WTC11 (cell line): ENCODE measurements at regions not wholly inside any gene's neighbourhood (a gene's known extent, or its start where the extent isn't known, plus 50 kb on each side); places are given as distances from the start of the nearest gene placed in this dataset.
A peak's percentile ranks its signal among the peaks of the same experiment; 100 is the strongest.

Experiments
- ATAC-seq: fragments of 200-7000 bp; cut with Tn5 transposase; 2 replicates; pipeline ENCODE4 v1.10.0; 2021; ENCODE audit warnings: mild to moderate bottlenecking, moderate library complexity
- CTCF ChIA-PET: fragments of 300-600 bp; sonication (Branson Sonifier 250); formaldehyde crosslinking; loops from one replicate; lab custom pipeline; 2021; ENCODE audit warnings: antibody characterized with exemption; lab: Charles Lee
- POLR2A ChIA-PET: fragments of 350-600 bp; sonication (Branson Sonifier 250); formaldehyde crosslinking; loops from one replicate; lab custom pipeline; 2021; ENCODE audit warnings: antibody characterized with exemption; lab: Charles Lee
- DNase-seq: peaks from one replicate; pipeline ENCODE4 v3.0.0; 2021; ENCODE audit warnings: low spot score
- H3K27ac Mint-ChIP-seq: 2 replicates; pipeline ENCODE4 v1.8.0; 2021; ENCODE audit warnings: mixed read lengths
- H3K27me3 Mint-ChIP-seq: 2 replicates; pipeline ENCODE4 v1.8.0; 2021; ENCODE audit warnings: low read depth, mild to moderate bottlenecking, moderate library complexity, mixed read lengths
- H3K36me3 Mint-ChIP-seq: 2 replicates; pipeline ENCODE4 v1.8.0; 2021; ENCODE audit warnings: mixed read lengths
- H3K4me1 Mint-ChIP-seq: 2 replicates; pipeline ENCODE4 v1.8.0; 2022; ENCODE audit warnings: mixed read lengths
- H3K4me3 Mint-ChIP-seq: 2 replicates; pipeline ENCODE4 v1.8.0; 2021; ENCODE audit warnings: mild to moderate bottlenecking, moderate library complexity, mixed read lengths
- H3K9me3 Mint-ChIP-seq: 2 replicates; pipeline ENCODE4 v1.8.0; 2021; ENCODE audit warnings: mixed read lengths
- CBFB ChIP-seq: sonication (generic); formaldehyde crosslinking; IDR thresholded peaks from 2 replicates; pipeline ENCODE4 v1.8.1; 2022; ENCODE audit warnings: mild to moderate bottlenecking, low read depth, missing genetic modification reagents
- CTCF ChIP-seq: fragments of 200-600 bp; IDR thresholded peaks from 2 replicates; pipeline ENCODE4 v1.8.0; 2022; ENCODE audit warnings: antibody characterized with exemption
- ELF4 ChIP-seq: sonication (generic); formaldehyde crosslinking; IDR thresholded peaks from 2 replicates; pipeline ENCODE4 v1.8.1; 2022; ENCODE audit warnings: low read depth, mild to moderate bottlenecking, moderate library complexity, missing genetic modification reagents
- HMGA2 ChIP-seq: fragments of 250-450 bp; sonication (Bioruptor Pico); IDR thresholded peaks from 2 replicates; pipeline ENCODE4 v1.4.0; 2021; ENCODE audit warnings: mild to moderate bottlenecking, moderate library complexity
- NFATC4 ChIP-seq: fragments of 250-450 bp; sonication (Bioruptor Pico); IDR thresholded peaks from 2 replicates; pipeline ENCODE4 v1.9.0; 2021; ENCODE audit warnings: mild to moderate bottlenecking
- NR1H2 ChIP-seq: sonication (generic); formaldehyde crosslinking; IDR thresholded peaks from 2 replicates; pipeline ENCODE4 v1.9.0; 2021; ENCODE audit warnings: mild to moderate bottlenecking, moderate library complexity, missing genetic modification reagents
- NR3C1 ChIP-seq: sonication (generic); formaldehyde crosslinking; conservative IDR thresholded peaks from 2 replicates; pipeline ENCODE4 v1.8.1; 2023; ENCODE audit warnings: low read depth, mild to moderate bottlenecking, missing genetic modification reagents
- OVOL2 ChIP-seq: fragments of 250-450 bp; sonication (Bioruptor Pico); IDR thresholded peaks from 2 replicates; pipeline ENCODE4 v1.9.0; 2021; ENCODE audit warnings: mild to moderate bottlenecking, borderline replicate concordance
- RORB ChIP-seq: fragments of 250-450 bp; sonication (Bioruptor Pico); IDR thresholded peaks from 2 replicates; pipeline ENCODE4 v1.9.0; 2021; ENCODE audit warnings: mild to moderate bottlenecking
- SOX15 ChIP-seq: fragments of 250-450 bp; sonication (Bioruptor Pico); IDR thresholded peaks from 2 replicates; pipeline ENCODE4 v1.9.0; 2021; ENCODE audit warnings: mild to moderate bottlenecking
- STAT6 ChIP-seq: sonication (generic); formaldehyde crosslinking; conservative IDR thresholded peaks from 2 replicates; pipeline ENCODE4 v1.8.1; 2023; ENCODE audit warnings: mild to moderate bottlenecking, low read depth, missing genetic modification reagents, moderate library complexity
- USF1 ChIP-seq: sonication (generic); formaldehyde crosslinking; IDR thresholded peaks from 2 replicates; pipeline ENCODE4 v1.8.0; 2022; ENCODE audit warnings: mild to moderate bottlenecking, missing genetic modification reagents
- ZNF121 ChIP-seq: sonication (generic); formaldehyde crosslinking; IDR thresholded peaks from 2 replicates; pipeline ENCODE4 v1.8.0; 2023; ENCODE audit warnings: missing genetic modification reagents
- ZNF396 ChIP-seq: fragments of 250-450 bp; sonication (Bioruptor Pico); IDR thresholded peaks from 2 replicates; pipeline ENCODE4 v1.8.0; 2021; ENCODE audit warnings: mild to moderate bottlenecking, moderate library complexity, borderline replicate concordance
- ZNF416 ChIP-seq: fragments of 250-450 bp; sonication (Bioruptor Pico); IDR thresholded peaks from 2 replicates; pipeline ENCODE4 v1.9.0; 2021; ENCODE audit warnings: mild to moderate bottlenecking, inconsistent platforms
- TF ChIP-seq, protein P1 (sequence below): sonication (generic); formaldehyde crosslinking; IDR thresholded peaks from 2 replicates; pipeline ENCODE4 v1.8.0; 2023; ENCODE audit warnings: mild to moderate bottlenecking, missing genetic modification reagents
- TF ChIP-seq, protein P2 (sequence below): sonication (generic); formaldehyde crosslinking; IDR thresholded peaks from 2 replicates; pipeline ENCODE4 v1.8.1; 2022; ENCODE audit warnings: mild to moderate bottlenecking, moderate library complexity, missing genetic modification reagents
- TF ChIP-seq, protein P3 (sequence below): sonication (generic); formaldehyde crosslinking; IDR thresholded peaks from 2 replicates; pipeline ENCODE4 v1.8.0; 2022; ENCODE audit warnings: mild to moderate bottlenecking, missing genetic modification reagents

- TF ChIP-seq ZNF396 (CRISPR knock-in tag): no peak
- no peak for TF ChIP-seq OVOL2
- TF ChIP-seq ELF4 (CRISPR knock-in tag): no peak
Observed at GRCh38 chr5:52673495-52673894, 114.2 kb upstream of the ITGA1 start (continued).

DNA sequence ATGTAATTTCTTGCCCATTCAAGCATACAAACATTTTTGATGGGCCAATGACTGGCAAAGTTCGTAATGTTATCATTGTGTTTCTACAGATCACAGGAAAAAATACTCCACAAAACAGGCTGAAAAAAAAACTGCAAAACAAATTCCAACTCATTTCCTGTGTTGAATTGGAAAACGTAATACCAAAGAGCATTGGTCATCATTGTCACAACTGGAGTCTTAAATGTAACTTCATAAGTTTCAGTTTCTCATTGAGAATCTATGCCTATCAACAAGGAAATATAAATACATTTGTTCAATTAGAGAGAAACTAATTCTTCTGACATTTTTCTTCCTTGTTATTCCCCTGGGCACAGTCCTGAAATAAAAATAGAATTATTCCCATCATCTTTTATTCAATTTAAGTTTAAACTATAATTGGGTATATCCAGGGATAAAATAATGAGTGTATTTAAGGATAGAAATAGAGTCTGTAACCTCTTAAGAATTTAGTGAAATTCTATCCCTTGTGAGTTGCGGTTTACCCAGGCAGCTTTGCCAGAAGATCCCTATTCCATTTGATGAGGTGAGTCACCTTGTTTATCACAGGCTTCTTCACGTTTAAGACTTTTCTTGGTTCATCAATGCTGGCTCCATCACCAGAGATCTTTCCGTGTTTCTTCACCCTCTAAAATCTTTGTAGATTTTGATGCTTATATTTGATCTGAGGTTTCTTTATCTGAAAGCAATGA is 112.7 kb upstream of the ITGA1 start:
- H3K4me1 Mint-ChIP-seq: peaks cover 9% of the 10 kb centered on the region

GRCh38 chr5:52682492-52682891 is 105.2 kb upstream of the ITGA1 start:
- Mint-ChIP-seq H3K36me3 (no peaks in the 10 kb centered on the region), H3K9me3 (peaks cover 6% of the 10 kb centered on the region; the same call in 1 of the 2 replicates), H3K27ac (no peak overlapping the region), H3K4me3 (no peak overlapping the region), H3K4me1 (peaks cover 20% of the 10 kb centered on the region), H3K27me3 (no peaks in the 10 kb centered on the region)
- POLR2A ChIA-PET: no interaction called here
- no peak for TF ChIP-seq SOX15 (CRISPR knock-in tag)
- TF ChIP-seq USF1 (CRISPR knock-in tag): no peak
- no peak for TF ChIP-seq NR1H2 (CRISPR knock-in tag)
- no peak for TF ChIP-seq NR3C1 (CRISPR knock-in tag)
- no peak for TF ChIP-seq ZNF121
- TF ChIP-seq, protein P1, sequence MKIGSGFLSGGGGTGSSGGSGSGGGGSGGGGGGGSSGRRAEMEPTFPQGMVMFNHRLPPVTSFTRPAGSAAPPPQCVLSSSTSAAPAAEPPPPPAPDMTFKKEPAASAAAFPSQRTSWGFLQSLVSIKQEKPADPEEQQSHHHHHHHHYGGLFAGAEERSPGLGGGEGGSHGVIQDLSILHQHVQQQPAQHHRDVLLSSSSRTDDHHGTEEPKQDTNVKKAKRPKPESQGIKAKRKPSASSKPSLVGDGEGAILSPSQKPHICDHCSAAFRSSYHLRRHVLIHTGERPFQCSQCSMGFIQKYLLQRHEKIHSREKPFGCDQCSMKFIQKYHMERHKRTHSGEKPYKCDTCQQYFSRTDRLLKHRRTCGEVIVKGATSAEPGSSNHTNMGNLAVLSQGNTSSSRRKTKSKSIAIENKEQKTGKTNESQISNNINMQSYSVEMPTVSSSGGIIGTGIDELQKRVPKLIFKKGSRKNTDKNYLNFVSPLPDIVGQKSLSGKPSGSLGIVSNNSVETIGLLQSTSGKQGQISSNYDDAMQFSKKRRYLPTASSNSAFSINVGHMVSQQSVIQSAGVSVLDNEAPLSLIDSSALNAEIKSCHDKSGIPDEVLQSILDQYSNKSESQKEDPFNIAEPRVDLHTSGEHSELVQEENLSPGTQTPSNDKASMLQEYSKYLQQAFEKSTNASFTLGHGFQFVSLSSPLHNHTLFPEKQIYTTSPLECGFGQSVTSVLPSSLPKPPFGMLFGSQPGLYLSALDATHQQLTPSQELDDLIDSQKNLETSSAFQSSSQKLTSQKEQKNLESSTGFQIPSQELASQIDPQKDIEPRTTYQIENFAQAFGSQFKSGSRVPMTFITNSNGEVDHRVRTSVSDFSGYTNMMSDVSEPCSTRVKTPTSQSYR (CRISPR knock-in tag): peak; percentile 71; the same call in 1 of the 2 replicates
- TF ChIP-seq HMGA2 (CRISPR knock-in tag): no peak
- TF ChIP-seq, protein P2, sequence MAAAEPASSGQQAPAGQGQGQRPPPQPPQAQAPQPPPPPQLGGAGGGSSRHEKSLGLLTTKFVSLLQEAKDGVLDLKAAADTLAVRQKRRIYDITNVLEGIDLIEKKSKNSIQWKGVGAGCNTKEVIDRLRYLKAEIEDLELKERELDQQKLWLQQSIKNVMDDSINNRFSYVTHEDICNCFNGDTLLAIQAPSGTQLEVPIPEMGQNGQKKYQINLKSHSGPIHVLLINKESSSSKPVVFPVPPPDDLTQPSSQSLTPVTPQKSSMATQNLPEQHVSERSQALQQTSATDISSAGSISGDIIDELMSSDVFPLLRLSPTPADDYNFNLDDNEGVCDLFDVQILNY (CRISPR knock-in tag): no peak
- CTCF ChIA-PET: no interaction called here
- DNase-seq (peak; percentile 66), ATAC-seq (peak; percentile 75)

More for the DNA sequence above, 112.7 kb upstream of the ITGA1 start:
- DNase-seq: no peak
- H3K27ac Mint-ChIP-seq: no peak overlapping the region
- H3K4me3 Mint-ChIP-seq: no peak overlapping the region
- POLR2A ChIA-PET: no interaction called here
- CTCF ChIA-PET: no interaction called here
- no peaks in the 10 kb centered on the region for H3K36me3 Mint-ChIP-seq
- no peaks in the 10 kb centered on the region for H3K9me3 Mint-ChIP-seq
- no peaks in the 10 kb centered on the region for H3K27me3 Mint-ChIP-seq
- no peak for ATAC-seq
- TF ChIP-seq, protein P3, sequence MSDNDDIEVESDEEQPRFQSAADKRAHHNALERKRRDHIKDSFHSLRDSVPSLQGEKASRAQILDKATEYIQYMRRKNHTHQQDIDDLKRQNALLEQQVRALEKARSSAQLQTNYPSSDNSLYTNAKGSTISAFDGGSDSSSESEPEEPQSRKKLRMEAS: no peak
- TF ChIP-seq USF1 (CRISPR knock-in tag): no peak
- no peak for TF ChIP-seq ZNF416

DNA sequence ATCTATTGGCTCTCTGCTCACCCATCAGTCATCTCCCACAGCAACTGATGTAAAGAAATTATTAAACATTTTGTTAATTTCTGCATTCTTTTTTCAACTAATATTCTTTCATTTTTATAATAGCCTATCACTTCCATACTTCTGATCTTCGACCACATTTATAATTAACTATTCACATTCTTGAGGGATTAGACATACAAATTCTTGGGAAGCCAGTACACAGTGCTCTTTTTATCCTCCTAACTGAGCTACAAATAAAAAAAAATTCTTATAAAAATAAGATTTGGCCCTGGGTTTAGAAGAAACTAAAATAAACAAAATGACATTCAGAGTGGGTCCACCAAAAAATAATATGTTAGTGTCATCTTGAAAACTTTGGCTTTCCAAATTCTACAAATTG is 103.7 kb upstream of the ITGA1 start:
- TF ChIP-seq CBFB: no peak
- no peak for TF ChIP-seq RORB (CRISPR knock-in tag)
- TF ChIP-seq, protein P3: no peak
- no peak for TF ChIP-seq ZNF396 (CRISPR knock-in tag)
- no peak for TF ChIP-seq NFATC4 (CRISPR knock-in tag)
- no peak for TF ChIP-seq CTCF
- TF ChIP-seq STAT6 (CRISPR knock-in tag): no peak
- Mint-ChIP-seq H3K4me1 (peaks cover 14% of the 10 kb centered on the region), H3K27me3 (no peaks in the 10 kb centered on the region), H3K9me3 (peaks cover 6% of the 10 kb centered on the region; the same call in 1 of the 2 replicates), H3K4me3 (no peak overlapping the region), H3K27ac (no peak overlapping the region), H3K36me3 (no peaks in the 10 kb centered on the region)
- ChIA-PET CTCF (no interaction called here), POLR2A (no interaction called here)
- no peak for DNase-seq
- ATAC-seq: no peak
